ENCODE measurements at regions not wholly inside any gene's neighbourhood (a gene's known extent, or its start where the extent isn't known, plus 50 kb on each side); places are given as distances from the start of the nearest gene placed in this dataset.
A peak's percentile ranks its signal among the peaks of the same experiment; 100 is the strongest.

GRCh38 chr1:30511106-30511505, 212.3 kb downstream of the MATN1 start:
- TF ChIP-seq NFE2L2 (conservative IDR thresholded peaks at IDR 0.05; ENCODE audit: low read length) (no peak), JUNB (IDR thresholded peaks at IDR 0.05) (no peak), MAFK (IDR thresholded peaks at IDR 0.05; ENCODE audit: partially characterized antibody) (no peak), MYC (IDR thresholded peaks at IDR 0.05; ENCODE audit: borderline replicate concordance, low read length) (no peak), HES2 (IDR thresholded peaks at IDR 0.05) (no peak), HOXA7 (CRISPR knock-in tag; IDR thresholded peaks at IDR 0.05) (no peak), ZSCAN20 (CRISPR knock-in tag; IDR thresholded peaks at IDR 0.05) (no peak), CEBPB (IDR thresholded peaks at IDR 0.05) (no peak), FOSL2 (IDR thresholded peaks at IDR 0.05) (no peak), FOSL2 (CRISPR knock-in tag; IDR thresholded peaks at IDR 0.05) (no peak), MAX (IDR thresholded peaks at IDR 0.05) (no peak), USF2 (IDR thresholded peaks at IDR 0.05) (no peak), HOXB5 (CRISPR knock-in tag; IDR thresholded peaks at IDR 0.05) (no peak), CHD4 (IDR thresholded peaks at IDR 0.05; ENCODE audit: borderline replicate concordance) (no peak), RCOR1 (IDR thresholded peaks at IDR 0.05; ENCODE audit: low read depth, low read length) (no peak), HDAC2 (IDR thresholded peaks at IDR 0.05) (no peak)
- CTCF ChIA-PET, result interaction anchor here (1.3 kb wide), 1 partner anchor 21 kb away, joined by 3 read pairs; no protein-coding TSS in a partner anchor
- 87% methylated on average over 5 of the region's 5 CpGs for WGBS (ENCODE audit: missing lambda C conversion rate)
- no peak for FAIRE-seq
- POLR2A ChIA-PET, result no interaction called here
- Histone ChIP-seq H3K4me1 (peaks cover 13% of the 10 kb centered on the region), H3K27ac (peak overlapping the region in 1 of 2 experiments; percentile 60; a peak in 3 of 6 replicates), H3K4me2 (no peak overlapping the region), H3K4me3 (no peak overlapping the region), H3K9me3 (no peaks in the 10 kb centered on the region)
- no peak for ATAC-seq
- DNase-seq (ENCODE audit: low read depth in 1 of 2, low spot score in 1 of 2), result no peak

- Histone ChIP-seq H3K9me3 (no peaks in the 10 kb centered on the region), H3K4me3 (no peak overlapping the region), H3K27ac (no peak overlapping the region), H3K4me1 (peaks cover 13% of the 10 kb centered on the region), H3K4me2 (no peak overlapping the region)
- no peak for TF ChIP-seq JUNB (IDR thresholded peaks at IDR 0.05)
- no peak for TF ChIP-seq CTCF (IDR thresholded peaks at IDR 0.05)
- TF ChIP-seq PBX3 (IDR thresholded peaks at IDR 0.05), result no peak
- ChIA-PET POLR2A (no interaction called here), CTCF (no interaction called here)
- no peak for FAIRE-seq
- no peak for DNase-seq (ENCODE audit: low read depth in 1 of 2, low spot score in 1 of 2)
- no peak for ATAC-seq
- WGBS (ENCODE audit: missing lambda C conversion rate), result 0% methylated on average over 1 of the region's 1 CpG
These were observed 213.7 kb downstream of the MATN1 start for GRCh38 chr1:30509670-30510069.

GRCh38 chr1:30508611-30509010, 214.8 kb downstream of the MATN1 start:
- ChIA-PET POLR2A (no interaction called here), CTCF (no interaction called here)
- Histone ChIP-seq H3K27ac (no peak overlapping the region), H3K4me1 (peaks cover 13% of the 10 kb centered on the region), H3K4me2 (no peak overlapping the region), H3K9me3 (no peaks in the 10 kb centered on the region), H3K4me3 (no peak overlapping the region)
- TF ChIP-seq PBX3 (IDR thresholded peaks at IDR 0.05) (no peak), HDAC2 (IDR thresholded peaks at IDR 0.05) (no peak), MAZ (IDR thresholded peaks at IDR 0.05; ENCODE audit: borderline replicate concordance, low read depth, low read length) (no peak), TFCP2L1 (CRISPR knock-in tag; IDR thresholded peaks at IDR 0.05) (no peak)
- no peak for ATAC-seq
- WGBS (ENCODE audit: missing lambda C conversion rate), result 61% methylated on average over 10 of the region's 12 CpGs
- DNase-seq (ENCODE audit: low read depth in 1 of 2, low spot score in 1 of 2), result no peak
- no peak for FAIRE-seq
